Smooth muscle cell (in vitro differentiated cells): ENCODE measurements at regions not wholly inside any gene's neighbourhood (a gene's known extent, or its start where the extent isn't known, plus 50 kb on each side); places are given as distances from the start of the nearest gene placed in this dataset.
"Not testable (repeated sequence)": the region's sequence is repeated elsewhere in the genome, so short reads cannot be mapped to it uniquely, and the experiment has no call there.

Experiments used
- DNase-seq: peaks from one replicate; lab custom pipeline; 2025; ENCODE audit not compliant: unreplicated experiment; lab: John Stamatoyannopoulos, UW
- H2AFZ ChIP-seq: fragments of 200-600 bp; sonication (generic); 2 replicates; pipeline ENCODE4 v1.6.0; 2016; ENCODE audit warnings: antibody characterized with exemption, low read depth, mild to moderate bottlenecking
- H3F3A ChIP-seq: fragments of 200-600 bp; sonication (generic); 2 replicates; pipeline ENCODE4 v1.6.0; 2017; ENCODE audit warnings: antibody characterized with exemption, low read depth
- H3K27ac ChIP-seq: fragments of 200-600 bp; sonication (generic); 2 replicates; pipeline ENCODE4 v1.5.1; 2016; ENCODE audit warnings: low read depth, mild to moderate bottlenecking
- H3K27me3 ChIP-seq: fragments of 200-600 bp; sonication (generic); 2 replicates; pipeline ENCODE4 v1.6.1; 2016; ENCODE audit warnings: low read depth, mild to moderate bottlenecking
- H3K36me3 ChIP-seq: fragments of 200-600 bp; sonication (generic); 2 replicates; pipeline ENCODE4 v1.5.1; 2016; ENCODE audit warnings: low read depth
- H3K4me1 ChIP-seq: fragments of 200-600 bp; sonication (generic); 2 replicates; pipeline ENCODE4 v1.5.1; 2016; ENCODE audit warnings: low read depth
- H3K4me2 ChIP-seq: fragments of 200-600 bp; sonication (generic); 2 replicates; pipeline ENCODE4 v1.6.0; 2016; ENCODE audit warnings: mild to moderate bottlenecking
- H3K4me3 ChIP-seq: fragments of 200-600 bp; sonication (generic); 2 replicates; pipeline ENCODE4 v1.5.1; 2016; ENCODE audit warnings: mild to moderate bottlenecking
- H3K79me2 ChIP-seq: fragments of 200-600 bp; sonication (generic); 2 replicates; pipeline ENCODE4 v1.6.0; 2016; ENCODE audit warnings: low read depth, mild to moderate bottlenecking
- H3K9ac ChIP-seq: fragments of 200-600 bp; sonication (generic); 2 replicates; pipeline ENCODE4 v1.6.0; 2016; ENCODE audit warnings: low read depth
- H3K9me3 ChIP-seq: fragments of 200-600 bp; sonication (generic); replicated peaks from 2 replicates; pipeline ENCODE4 v1.5.1; 2016; ENCODE audit warnings: low read depth
- H4K20me1 ChIP-seq: fragments of 200-600 bp; sonication (generic); 2 replicates; pipeline ENCODE4 v1.6.0; 2016; ENCODE audit warnings: low read depth
- WGBS: methylation state at CpG from one replicate; pipeline ENCODE4 v1.1.7; 2016; ENCODE audit warnings: low lambda C conversion rate; 5-methylcytosine and 5-hydroxymethylcytosine counted together
- TF ChIP-seq, protein P1 (sequence below): fragments of 200-600 bp; sonication (generic); IDR thresholded peaks from 2 replicates; pipeline ENCODE4 v1.5.1; 2017; ENCODE audit warnings: borderline replicate concordance, mild to moderate bottlenecking, antibody characterized with exemption; ENCODE audit not compliant: insufficient read depth, poor library complexity, severe bottlenecking

DNA sequence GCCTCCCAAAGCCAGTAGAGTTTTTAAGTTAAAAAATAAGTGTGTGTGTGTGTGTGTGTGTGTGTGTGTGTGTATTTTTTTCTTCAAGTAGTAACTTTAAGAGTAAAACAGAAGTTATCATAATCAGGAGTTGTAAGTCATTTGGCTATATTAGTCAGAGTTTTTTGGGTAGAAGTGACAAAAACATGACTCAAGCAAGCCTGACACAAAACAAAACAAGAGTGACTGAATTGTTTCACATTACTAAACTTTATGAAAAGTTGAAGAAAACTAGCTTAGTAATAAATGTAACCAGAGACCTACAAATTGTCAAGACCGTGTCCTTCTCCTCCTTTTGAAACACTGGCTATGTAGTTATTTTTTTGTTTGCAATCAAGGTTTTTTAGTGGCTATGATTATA, 738.0 kb upstream of the PITX2 start:
- Histone ChIP-seq H3K36me3 (no peaks in the 10 kb centered on the region), H3K27me3 (no peaks in the 10 kb centered on the region), H3K9me3 (no peaks in the 10 kb centered on the region), H4K20me1 (no peaks in the 10 kb centered on the region), H3K4me2 (no peak overlapping the region), H3K4me3 (no peak overlapping the region), H3K27ac (no peak overlapping the region), H3K4me1 (no peaks in the 10 kb centered on the region), H2AFZ (no peak overlapping the region), H3K9ac (no peak overlapping the region), H3F3A (no peaks in the 10 kb centered on the region), H3K79me2 (no peaks in the 10 kb centered on the region)
- 84% methylated on average over 1 of the region's 1 CpG for WGBS
- TF ChIP-seq, protein P1, sequence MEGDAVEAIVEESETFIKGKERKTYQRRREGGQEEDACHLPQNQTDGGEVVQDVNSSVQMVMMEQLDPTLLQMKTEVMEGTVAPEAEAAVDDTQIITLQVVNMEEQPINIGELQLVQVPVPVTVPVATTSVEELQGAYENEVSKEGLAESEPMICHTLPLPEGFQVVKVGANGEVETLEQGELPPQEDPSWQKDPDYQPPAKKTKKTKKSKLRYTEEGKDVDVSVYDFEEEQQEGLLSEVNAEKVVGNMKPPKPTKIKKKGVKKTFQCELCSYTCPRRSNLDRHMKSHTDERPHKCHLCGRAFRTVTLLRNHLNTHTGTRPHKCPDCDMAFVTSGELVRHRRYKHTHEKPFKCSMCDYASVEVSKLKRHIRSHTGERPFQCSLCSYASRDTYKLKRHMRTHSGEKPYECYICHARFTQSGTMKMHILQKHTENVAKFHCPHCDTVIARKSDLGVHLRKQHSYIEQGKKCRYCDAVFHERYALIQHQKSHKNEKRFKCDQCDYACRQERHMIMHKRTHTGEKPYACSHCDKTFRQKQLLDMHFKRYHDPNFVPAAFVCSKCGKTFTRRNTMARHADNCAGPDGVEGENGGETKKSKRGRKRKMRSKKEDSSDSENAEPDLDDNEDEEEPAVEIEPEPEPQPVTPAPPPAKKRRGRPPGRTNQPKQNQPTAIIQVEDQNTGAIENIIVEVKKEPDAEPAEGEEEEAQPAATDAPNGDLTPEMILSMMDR: no peak
- no peak for DNase-seq

- TF ChIP-seq, protein P1: no peak
- no peaks in the 10 kb centered on the region for H4K20me1 ChIP-seq
- 65% methylated on average over 1 of the region's 1 CpG for WGBS
- H3K79me2 ChIP-seq: no peaks in the 10 kb centered on the region
- H3K27me3 ChIP-seq: no peaks in the 10 kb centered on the region
- no peak overlapping the region for H2AFZ ChIP-seq
- no peaks in the 10 kb centered on the region for H3K4me1 ChIP-seq
- H3K4me3 ChIP-seq: no peak overlapping the region
- H3K27ac ChIP-seq: no peak overlapping the region
- no peak for DNase-seq
- H3K4me2 ChIP-seq: no peak overlapping the region
- no peak overlapping the region for H3K9ac ChIP-seq
- H3F3A ChIP-seq: no peaks in the 10 kb centered on the region
- no peaks in the 10 kb centered on the region for H3K36me3 ChIP-seq
- H3K9me3 ChIP-seq: no peaks in the 10 kb centered on the region
Measured at GRCh38 chr4:111362941-111363361, 740.1 kb upstream of the PITX2 start.

- DNase-seq, H3K27ac ChIP-seq, H3K27me3 ChIP-seq, H3K4me1 ChIP-seq, H3F3A ChIP-seq, H3K4me2 ChIP-seq, H3K79me2 ChIP-seq, H3K9me3 ChIP-seq, H3K9ac ChIP-seq, H2AFZ ChIP-seq, H3K36me3 ChIP-seq, H4K20me1 ChIP-seq, H3K4me3 ChIP-seq: not testable (repeated sequence)
- 95% methylated on average over 13 of the region's 14 CpGs for WGBS
Measured at GRCh38 chr4:111377880-111378279, 755.0 kb upstream of the PITX2 start.

- H3K4me1 ChIP-seq: no peaks in the 10 kb centered on the region
- H3K4me3 ChIP-seq: no peak overlapping the region
- no peaks in the 10 kb centered on the region for H3F3A ChIP-seq
- no peak overlapping the region for H2AFZ ChIP-seq
- no peaks in the 10 kb centered on the region for H4K20me1 ChIP-seq
- no peaks in the 10 kb centered on the region for H3K9me3 ChIP-seq
- H3K27me3 ChIP-seq: no peaks in the 10 kb centered on the region
- H3K36me3 ChIP-seq: no peaks in the 10 kb centered on the region
- H3K9ac ChIP-seq: no peak overlapping the region
- H3K27ac ChIP-seq: no peak overlapping the region
- H3K79me2 ChIP-seq: no peaks in the 10 kb centered on the region
- 86% methylated on average over 1 of the region's 1 CpG for WGBS
- TF ChIP-seq, protein P1: no peak
- no peak overlapping the region for H3K4me2 ChIP-seq
- no peak for DNase-seq
Measured at GRCh38 chr4:111388561-111388960, 756.7 kb upstream of the FAM241A start.
